ENCODE measurements at regions not wholly inside any gene's neighbourhood (a gene's known extent, or its start where the extent isn't known, plus 50 kb on each side); places are given as distances from the start of the nearest gene placed in this dataset.

DNA sequence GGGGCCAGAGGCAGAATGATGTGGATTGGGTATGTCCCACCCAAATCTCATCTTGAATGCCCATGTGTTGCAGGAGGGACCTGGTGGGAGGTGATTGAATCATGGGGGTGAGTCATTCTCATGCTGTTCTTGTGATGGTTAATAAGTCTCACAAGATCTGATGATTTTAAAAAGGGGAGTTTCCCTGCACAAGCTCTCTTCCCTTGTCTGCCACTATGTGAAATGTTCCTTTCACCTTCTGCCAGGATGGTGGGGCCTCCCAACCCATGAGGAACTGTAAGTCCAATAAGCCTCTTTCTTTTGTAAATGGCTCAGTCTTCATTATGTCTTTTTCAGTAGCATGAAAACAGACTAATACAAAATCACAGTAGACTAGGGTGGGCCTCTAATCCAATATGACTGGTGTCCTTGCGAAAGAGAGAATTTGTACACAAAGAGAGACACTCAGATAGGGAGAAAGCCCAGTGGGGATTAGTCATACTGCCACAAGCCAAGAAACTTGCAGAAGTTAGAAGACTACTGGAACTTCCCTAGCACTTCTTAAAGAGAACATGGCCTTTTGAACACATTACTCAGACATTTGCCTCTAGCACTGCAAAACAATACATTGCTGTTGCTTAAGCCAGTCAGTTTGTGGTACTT lies 68.4 kb downstream of the ANXA1 start:
- Mint-ChIP-seq H3K4me3 (no peak overlapping the region), H3K4me1 (ENCODE audit: low read depth) (peaks cover 37% of the 10 kb centered on the region), H3K9me3 (peaks cover 7% of the 10 kb centered on the region), H3K36me3 (ENCODE audit: low read depth) (peaks cover 7% of the 10 kb centered on the region), H3K27ac (peak overlapping the region; percentile 76), H3K27me3 (no peaks in the 10 kb centered on the region)
- intact Hi-C loops (cut with micrococcal nuclease), result no loop called here

DNA sequence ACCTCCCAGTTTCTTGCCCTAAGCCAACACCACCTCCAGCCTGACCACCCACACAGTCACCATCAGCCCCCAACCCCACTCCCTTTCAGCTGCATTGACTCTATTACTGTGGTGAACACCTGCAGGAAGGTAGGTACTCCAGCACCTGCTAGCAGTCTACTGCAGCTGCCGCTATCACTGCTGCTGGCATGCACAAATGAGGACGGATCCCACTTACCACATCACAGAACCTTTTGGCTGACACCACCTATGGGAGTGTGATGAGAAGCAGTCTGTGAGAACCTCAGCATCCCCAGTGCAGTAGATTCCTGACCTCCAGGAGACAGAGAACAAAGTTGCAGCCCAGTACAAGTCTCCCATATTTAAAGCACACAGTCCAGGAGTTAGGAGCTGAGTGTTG lies 71.9 kb downstream of the ANXA1 start:
- Mint-ChIP-seq H3K27me3 (no peaks in the 10 kb centered on the region), H3K4me3 (no peak overlapping the region), H3K36me3 (ENCODE audit: low read depth) (peaks cover 7% of the 10 kb centered on the region), H3K27ac (no peak overlapping the region), H3K9me3 (peaks cover 7% of the 10 kb centered on the region), H3K4me1 (ENCODE audit: low read depth) (peaks cover 37% of the 10 kb centered on the region)
- intact Hi-C loops (cut with micrococcal nuclease), result no loop called here

- no peaks in the 10 kb centered on the region for H3K36me3 Mint-ChIP-seq (ENCODE audit: low read depth)
- peaks cover 19% of the 10 kb centered on the region for H3K4me1 Mint-ChIP-seq (ENCODE audit: low read depth)
- H3K27ac Mint-ChIP-seq, result no peak overlapping the region
- H3K4me3 Mint-ChIP-seq, result no peak overlapping the region
- intact Hi-C loops (cut with micrococcal nuclease), result no loop called here
- no peaks in the 10 kb centered on the region for H3K27me3 Mint-ChIP-seq
- H3K9me3 Mint-ChIP-seq, result no peaks in the 10 kb centered on the region
Observed at GRCh38 chr9:73229543-73229942, 77.9 kb downstream of the ANXA1 start.

GRCh38 chr9:73230251-73230650 lies 78.6 kb downstream of the ANXA1 start:
- H3K27ac Mint-ChIP-seq, result no peak overlapping the region
- no peaks in the 10 kb centered on the region for H3K9me3 Mint-ChIP-seq
- H3K27me3 Mint-ChIP-seq, result no peaks in the 10 kb centered on the region
- intact Hi-C loops (cut with micrococcal nuclease), result no loop called here
- peaks cover 22% of the 10 kb centered on the region for H3K4me1 Mint-ChIP-seq (ENCODE audit: low read depth)
- no peak overlapping the region for H3K4me3 Mint-ChIP-seq
- no peaks in the 10 kb centered on the region for H3K36me3 Mint-ChIP-seq (ENCODE audit: low read depth)

DNA sequence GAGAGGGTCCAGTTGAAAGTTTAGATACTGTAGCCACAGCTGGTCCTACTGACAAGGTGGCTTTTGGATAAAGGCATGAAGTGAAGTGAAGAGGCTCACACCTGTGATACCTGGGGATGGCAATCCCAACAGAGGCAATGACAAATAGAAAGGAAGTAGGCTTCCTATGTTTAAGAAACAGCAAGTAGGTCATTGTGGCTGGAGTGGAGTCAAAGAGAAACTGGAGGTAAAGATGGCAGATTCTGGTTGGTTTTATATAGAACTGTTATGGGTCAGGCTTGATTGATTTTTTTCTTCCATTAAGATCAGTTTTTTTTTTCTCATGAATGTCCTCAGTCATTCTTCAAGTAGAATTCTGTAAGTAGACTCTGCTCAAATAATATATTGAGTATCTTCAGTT lies 79.5 kb downstream of the ANXA1 start:
- intact Hi-C loops (cut with micrococcal nuclease), result no loop called here
- Mint-ChIP-seq H3K27me3 (no peaks in the 10 kb centered on the region), H3K9me3 (no peaks in the 10 kb centered on the region), H3K4me1 (ENCODE audit: low read depth) (peaks cover 26% of the 10 kb centered on the region), H3K27ac (no peak overlapping the region), H3K4me3 (no peak overlapping the region), H3K36me3 (ENCODE audit: low read depth) (no peaks in the 10 kb centered on the region)

DNA sequence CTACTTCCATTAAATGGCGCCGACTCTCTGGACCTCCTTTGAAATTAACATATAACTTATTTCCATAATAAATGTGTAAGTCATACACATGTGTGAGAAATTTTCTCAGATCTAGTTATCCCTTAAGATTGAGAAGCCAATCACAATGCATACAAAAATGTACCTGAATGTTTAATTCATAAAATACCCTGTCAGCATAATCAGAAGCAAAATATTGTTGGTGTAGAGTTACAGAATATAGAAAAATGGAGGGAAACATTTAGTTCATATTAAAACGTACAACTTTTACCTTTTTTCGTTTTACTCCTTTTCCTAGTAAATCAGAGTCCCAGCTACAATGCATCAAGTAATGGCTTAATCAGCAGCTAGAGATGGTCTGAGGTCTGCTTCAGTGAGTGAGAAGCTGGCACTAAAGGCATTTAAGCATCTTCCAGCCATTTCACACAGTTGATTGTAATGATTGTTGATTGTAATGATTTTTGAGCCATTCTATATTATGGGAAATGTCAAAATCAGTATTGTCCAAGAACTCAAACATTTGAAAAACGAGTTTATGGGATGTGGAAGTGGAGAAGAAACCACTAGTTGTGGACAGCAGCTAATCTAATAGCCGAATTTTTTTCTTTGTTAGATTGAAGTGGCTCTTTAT lies 81.8 kb downstream of the ANXA1 start:
- peaks cover 26% of the 10 kb centered on the region for H3K4me1 Mint-ChIP-seq (ENCODE audit: low read depth)

GRCh38 chr9:73234008-73234360 lies 82.3 kb downstream of the ANXA1 start:
- H3K4me1 Mint-ChIP-seq (ENCODE audit: low read depth), result peaks cover 26% of the 10 kb centered on the region
- no peaks in the 10 kb centered on the region for H3K36me3 Mint-ChIP-seq (ENCODE audit: low read depth)
- intact Hi-C loops (cut with micrococcal nuclease), result no loop called here
- no peak overlapping the region for H3K27ac Mint-ChIP-seq
- no peaks in the 10 kb centered on the region for H3K27me3 Mint-ChIP-seq
- H3K9me3 Mint-ChIP-seq, result no peaks in the 10 kb centered on the region
- no peak overlapping the region for H3K4me3 Mint-ChIP-seq

More for the DNA sequence above, 81.8 kb downstream of the ANXA1 start:
- Mint-ChIP-seq H3K36me3 (ENCODE audit: low read depth) (no peaks in the 10 kb centered on the region), H3K27me3 (no peaks in the 10 kb centered on the region), H3K4me3 (no peak overlapping the region), H3K9me3 (no peaks in the 10 kb centered on the region), H3K27ac (no peak overlapping the region)
- intact Hi-C loops (cut with micrococcal nuclease), result no loop called here

DNA sequence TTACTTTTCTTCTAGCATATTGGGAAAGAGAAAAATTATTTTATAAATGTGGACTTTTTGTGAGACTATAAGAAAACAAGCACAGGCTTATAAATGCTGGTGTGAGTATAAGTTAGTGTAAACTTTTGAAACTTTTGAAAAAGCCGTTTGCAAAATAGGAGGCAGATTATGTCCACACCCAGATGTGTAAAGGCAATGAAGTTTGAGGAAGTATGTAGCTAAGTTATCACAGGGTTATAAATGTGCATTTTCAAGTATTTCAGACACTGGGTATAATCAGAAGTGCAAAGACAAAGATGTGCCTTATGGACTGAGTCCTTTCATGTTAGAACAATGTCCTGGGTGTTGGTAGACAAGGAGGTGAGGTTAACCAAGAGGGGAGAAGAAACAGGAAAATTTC lies 85.5 kb downstream of the ANXA1 start:
- Mint-ChIP-seq H3K9me3 (no peaks in the 10 kb centered on the region), H3K36me3 (ENCODE audit: low read depth) (no peaks in the 10 kb centered on the region), H3K4me1 (ENCODE audit: low read depth) (peaks cover 26% of the 10 kb centered on the region), H3K27ac (peak overlapping the region; percentile 17), H3K4me3 (no peak overlapping the region), H3K27me3 (no peaks in the 10 kb centered on the region)
- intact Hi-C loops (cut with micrococcal nuclease), result no loop called here

DNA sequence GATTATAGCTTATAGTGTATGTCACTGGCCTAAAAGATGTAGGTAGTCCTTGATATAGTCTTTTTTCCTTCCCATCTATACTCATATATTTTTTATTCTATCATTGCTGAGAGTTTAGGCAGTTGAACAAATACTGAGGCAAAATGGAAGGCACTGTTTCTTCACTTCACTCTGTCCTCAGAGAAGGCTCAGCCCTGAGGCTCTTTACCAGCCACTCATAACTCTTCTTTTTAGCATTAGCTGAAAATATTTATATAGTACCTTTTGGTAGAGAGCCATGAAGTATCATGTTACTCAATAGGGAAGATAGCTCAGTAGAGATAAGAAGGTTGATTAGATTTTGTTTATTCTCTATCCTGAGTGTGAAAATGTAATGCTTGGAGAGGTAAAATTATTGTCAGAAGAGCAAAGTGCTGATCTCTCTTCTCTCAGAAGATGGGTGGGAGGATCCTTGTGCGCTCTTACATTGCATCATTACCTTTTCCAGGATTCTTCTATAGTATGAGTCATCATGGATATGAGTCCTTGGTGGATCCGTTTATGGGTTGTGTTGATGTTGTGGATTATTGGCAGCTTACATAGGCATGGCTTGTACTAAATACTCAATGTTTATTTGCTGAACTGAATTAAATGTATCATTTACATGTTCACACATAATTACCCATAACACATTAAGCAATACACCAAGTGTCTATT lies 88.1 kb downstream of the ANXA1 start:
- H3K27ac Mint-ChIP-seq, result no peak overlapping the region
- H3K9me3 Mint-ChIP-seq, result no peaks in the 10 kb centered on the region
- intact Hi-C loops (cut with micrococcal nuclease), result no loop called here
- no peaks in the 10 kb centered on the region for H3K27me3 Mint-ChIP-seq
- H3K4me1 Mint-ChIP-seq (ENCODE audit: low read depth), result peaks cover 15% of the 10 kb centered on the region
- no peaks in the 10 kb centered on the region for H3K36me3 Mint-ChIP-seq (ENCODE audit: low read depth)
- H3K4me3 Mint-ChIP-seq, result no peak overlapping the region

GRCh38 chr9:73243078-73243477 lies 91.4 kb downstream of the ANXA1 start:
- Mint-ChIP-seq H3K9me3 (no peaks in the 10 kb centered on the region), H3K36me3 (ENCODE audit: low read depth) (no peaks in the 10 kb centered on the region), H3K4me1 (ENCODE audit: low read depth) (no peaks in the 10 kb centered on the region), H3K27ac (no peak overlapping the region), H3K4me3 (no peak overlapping the region), H3K27me3 (no peaks in the 10 kb centered on the region)
- intact Hi-C loops (cut with micrococcal nuclease), result no loop called here

DNA sequence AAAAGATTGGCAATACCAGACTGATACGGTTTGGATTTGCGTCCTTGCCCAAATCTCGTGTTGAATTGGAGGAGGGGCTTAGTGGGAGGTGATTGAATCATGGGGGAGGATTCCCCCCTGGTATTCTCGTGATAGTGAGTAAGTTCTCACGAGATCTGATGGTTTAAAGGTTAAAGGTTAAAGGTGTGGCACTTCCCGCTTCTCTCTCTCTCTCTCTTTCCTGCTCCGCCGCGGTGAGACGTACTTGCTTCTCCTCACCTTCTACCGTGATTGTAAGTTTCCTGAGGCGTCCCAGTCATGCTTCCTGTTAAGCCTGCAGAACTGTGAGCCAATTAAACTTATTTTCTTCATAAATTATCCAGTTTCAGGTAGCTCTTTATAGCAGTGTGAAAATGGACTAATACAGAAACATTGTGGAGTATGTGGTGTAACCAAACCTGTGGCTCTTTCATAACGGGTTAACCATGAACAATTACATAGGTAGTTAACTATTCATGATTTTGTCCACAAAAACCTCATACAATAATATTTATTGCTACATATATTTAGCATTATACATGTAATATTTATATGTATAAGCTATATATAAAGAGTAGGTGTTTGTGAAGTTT lies 107.5 kb downstream of the ANXA1 start:
- Mint-ChIP-seq H3K27ac (no peak overlapping the region), H3K27me3 (no peaks in the 10 kb centered on the region), H3K9me3 (peaks cover 17% of the 10 kb centered on the region), H3K4me3 (no peak overlapping the region), H3K36me3 (ENCODE audit: low read depth) (no peaks in the 10 kb centered on the region), H3K4me1 (ENCODE audit: low read depth) (peaks cover 2% of the 10 kb centered on the region)
- intact Hi-C loops (cut with micrococcal nuclease), result no loop called here

- peaks cover 14% of the 10 kb centered on the region for H3K4me1 Mint-ChIP-seq (ENCODE audit: low read depth)
- no peak overlapping the region for H3K4me3 Mint-ChIP-seq
- H3K27me3 Mint-ChIP-seq, result no peaks in the 10 kb centered on the region
- no peaks in the 10 kb centered on the region for H3K36me3 Mint-ChIP-seq (ENCODE audit: low read depth)
- H3K9me3 Mint-ChIP-seq, result peaks cover 17% of the 10 kb centered on the region
- no peak overlapping the region for H3K27ac Mint-ChIP-seq
- intact Hi-C loops (cut with micrococcal nuclease), result no loop called here
Observed at GRCh38 chr9:73260506-73260905, 108.8 kb downstream of the ANXA1 start.

GRCh38 chr9:73264631-73265030 lies 113.0 kb downstream of the ANXA1 start:
- Mint-ChIP-seq H3K4me3 (no peak overlapping the region), H3K27ac (no peak overlapping the region), H3K36me3 (ENCODE audit: low read depth) (no peaks in the 10 kb centered on the region), H3K9me3 (no peaks in the 10 kb centered on the region), H3K4me1 (ENCODE audit: low read depth) (peaks cover 14% of the 10 kb centered on the region), H3K27me3 (no peaks in the 10 kb centered on the region)
- intact Hi-C loops (cut with micrococcal nuclease), result no loop called here

- Mint-ChIP-seq H3K9me3 (no peaks in the 10 kb centered on the region), H3K27ac (no peak overlapping the region), H3K4me3 (no peak overlapping the region)
Observed at GRCh38 chr9:73265876-73266275, 114.2 kb downstream of the ANXA1 start.

More at GRCh38 chr9:73265876-73266275, 114.2 kb downstream of the ANXA1 start:
- Mint-ChIP-seq H3K36me3 (ENCODE audit: low read depth) (no peaks in the 10 kb centered on the region), H3K27me3 (no peaks in the 10 kb centered on the region), H3K4me1 (ENCODE audit: low read depth) (peaks cover 18% of the 10 kb centered on the region)
- intact Hi-C loops (cut with micrococcal nuclease), result no loop called here
